ENCODE measurements at regions not wholly inside any gene's neighbourhood (a gene's known extent, or its start where the extent isn't known, plus 50 kb on each side); places are given as distances from the start of the nearest gene placed in this dataset.

GRCh38 chr1:234921266-234922062 is 207.2 kb downstream of the TOMM20 start:
- Mint-ChIP-seq H3K36me3 (peaks cover 2 to 6% of the 10 kb centered on the region in 2 donors), H3K4me3 (no peak overlapping the region), H3K27ac (no peak overlapping the region), H3K4me1 (peaks cover 54% of the 10 kb centered on the region), H3K9me3 (peaks cover 0 to 7% (median 4%) of the 10 kb centered on the region in 7 donors), H3K27me3 (ENCODE audit: low read depth in 3 of 3) (peaks cover 0 to 3% (median 2%) of the 10 kb centered on the region in 3 donors)
- Histone ChIP-seq H3K4me1 (ENCODE audit: control insufficient read depth in 1 of 2, insufficient read depth in 2 of 2, low read length in 2 of 2) (peaks cover 38 to 42% of the 10 kb centered on the region in 2 donors), H3K79me2 (ENCODE audit: insufficient read depth, low read length) (no peaks in the 10 kb centered on the region), H3K4me2 (replicated peaks; ENCODE audit: extremely low read depth, low read length, poor library complexity, severe bottlenecking) (no peak overlapping the region), H3K9me3 (replicated peaks in 1 of 2; ENCODE audit: control insufficient read depth in 1 of 2, insufficient read depth in 1 of 2, low read length in 2 of 2) (peaks cover 0 to 5% of the 10 kb centered on the region in 2 donors), H3K4me3 (replicated peaks in 1 of 3; ENCODE audit: low read depth in 2 of 3, low read length in 3 of 3) (no peak overlapping the region), H3K27me3 (ENCODE audit: control insufficient read depth in 2 of 2, insufficient read depth in 2 of 2, low read length in 2 of 2) (no peaks in the 10 kb centered on the region), H3K9ac (ENCODE audit: insufficient read depth, low read length, poor library complexity, severe bottlenecking) (no peak overlapping the region), H2AFZ (ENCODE audit: insufficient read depth, low read depth, low read length, poor library complexity, severe bottlenecking) (no peak overlapping the region), H4K20me1 (ENCODE audit: insufficient read depth, low read length) (no peaks in the 10 kb centered on the region), H3K36me3 (replicated peaks in 1 of 2; ENCODE audit: control insufficient read depth in 1 of 2, insufficient read depth in 2 of 2, low read length in 2 of 2) (no peaks in the 10 kb centered on the region), H3K27ac (ENCODE audit: low read depth in 1 of 2, low read length in 2 of 2) (no peak overlapping the region)
- DNase-seq, result no peak
- 97% methylated on average over 11 of the region's 14 CpGs for WGBS (ENCODE audit: insufficient coverage)
- intact Hi-C loops (cut with micrococcal nuclease), result loop anchor here in 1 of 2 donors (5.0 kb wide), 1 partner anchor 39 kb away; no protein-coding TSS in a partner anchor
- no peak for TF ChIP-seq CTCF (IDR thresholded peaks at IDR 0.05)

- Histone ChIP-seq H3K4me1 (ENCODE audit: control insufficient read depth in 1 of 2, insufficient read depth in 2 of 2, low read length in 2 of 2) (peaks cover 38 to 42% of the 10 kb centered on the region in 2 donors), H2AFZ (ENCODE audit: insufficient read depth, low read depth, low read length, poor library complexity, severe bottlenecking) (no peak overlapping the region), H3K27me3 (ENCODE audit: control insufficient read depth in 2 of 2, insufficient read depth in 2 of 2, low read length in 2 of 2) (no peaks in the 10 kb centered on the region), H3K79me2 (ENCODE audit: insufficient read depth, low read length) (no peaks in the 10 kb centered on the region), H3K4me2 (replicated peaks; ENCODE audit: extremely low read depth, low read length, poor library complexity, severe bottlenecking) (no peak overlapping the region), H3K4me3 (replicated peaks in 1 of 3; ENCODE audit: low read depth in 2 of 3, low read length in 3 of 3) (no peak overlapping the region), H3K9me3 (replicated peaks in 1 of 2; ENCODE audit: control insufficient read depth in 1 of 2, insufficient read depth in 1 of 2, low read length in 2 of 2) (peaks cover 0 to 5% of the 10 kb centered on the region in 2 donors), H4K20me1 (ENCODE audit: insufficient read depth, low read length) (no peaks in the 10 kb centered on the region), H3K36me3 (replicated peaks in 1 of 2; ENCODE audit: control insufficient read depth in 1 of 2, insufficient read depth in 2 of 2, low read length in 2 of 2) (no peaks in the 10 kb centered on the region), H3K27ac (ENCODE audit: low read depth in 1 of 2, low read length in 2 of 2) (no peak overlapping the region), H3K9ac (ENCODE audit: insufficient read depth, low read length, poor library complexity, severe bottlenecking) (no peak overlapping the region)
- Mint-ChIP-seq H3K27me3 (ENCODE audit: low read depth in 3 of 3) (peaks cover 0 to 3% (median 2%) of the 10 kb centered on the region in 3 donors), H3K27ac (no peak overlapping the region), H3K4me1 (peaks cover 54% of the 10 kb centered on the region), H3K9me3 (peaks cover 0 to 7% (median 4%) of the 10 kb centered on the region in 7 donors), H3K36me3 (peaks cover 2 to 6% of the 10 kb centered on the region in 2 donors), H3K4me3 (no peak overlapping the region)
- WGBS (ENCODE audit: insufficient coverage), result 75% methylated on average over 4 of the region's 4 CpGs
- TF ChIP-seq CTCF (IDR thresholded peaks at IDR 0.05), result no peak
- no peak for DNase-seq
- intact Hi-C loops (cut with micrococcal nuclease), result loop anchor here in 1 of 2 donors (5.0 kb wide), 1 partner anchor 38 kb away; no protein-coding TSS in a partner anchor
Observed at GRCh38 chr1:234920843-234921140, 207.8 kb downstream of the TOMM20 start.

All from CD14-positive monocyte (primary cell).